ENCODE measurements at regions not wholly inside any gene's neighbourhood (a gene's known extent, or its start where the extent isn't known, plus 50 kb on each side); places are given as distances from the start of the nearest gene placed in this dataset.

GRCh38 chr1:157236072-157236471 is 97.9 kb upstream of the ETV3 start:
- H3K27me3 ChIP-seq (ENCODE audit: insufficient read depth, low read length, poor library complexity, severe bottlenecking): no peaks in the 10 kb centered on the region
- H3K4me1 ChIP-seq (ENCODE audit: insufficient read depth, low read length): no peaks in the 10 kb centered on the region
- no peaks in the 10 kb centered on the region for H3K4me1 Mint-ChIP-seq
- H3K27me3 Mint-ChIP-seq: peaks cover 8 to 22% of the 10 kb centered on the region in 2 donors
- no peaks in the 10 kb centered on the region for H3K9me3 Mint-ChIP-seq
- no peak overlapping the region for H3K27ac Mint-ChIP-seq
- no peak overlapping the region for H3K4me3 Mint-ChIP-seq
- ChIA-PET CTCF (interaction anchor here (0.6 kb wide), 1 partner anchor 1267 kb away, joined by 3 read pairs; no protein-coding TSS in a partner anchor), POLR2A (no interaction called here)
- no peak for DNase-seq
- no peaks in the 10 kb centered on the region for H3K36me3 Mint-ChIP-seq
- no peaks in the 10 kb centered on the region for H3K9me3 ChIP-seq (ENCODE audit: low read length)
- H3K27ac ChIP-seq (ENCODE audit: low read depth, low read length): no peak overlapping the region
- no peaks in the 10 kb centered on the region for H3K36me3 ChIP-seq (ENCODE audit: insufficient read depth, low read length)
- no peak overlapping the region for H3K4me3 ChIP-seq (ENCODE audit: low read length)

DNA sequence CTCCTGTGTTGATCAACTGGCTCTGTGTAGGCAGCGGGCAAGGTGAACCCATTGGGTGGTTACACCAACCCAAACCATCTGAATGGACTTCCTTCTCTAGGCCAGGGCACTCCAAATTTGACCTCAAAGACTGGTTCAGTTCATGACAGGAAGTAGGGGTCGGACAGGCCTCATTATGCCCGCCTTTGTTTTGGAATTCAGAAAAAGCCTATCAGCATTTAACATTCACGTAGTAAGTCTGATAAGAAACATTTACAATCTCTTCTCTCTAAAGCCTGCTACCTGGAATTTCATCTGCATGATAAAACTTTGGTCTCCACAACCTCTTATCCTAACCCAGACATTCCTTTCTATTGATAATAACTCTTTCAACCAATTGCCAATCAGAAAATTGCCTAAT is 97.1 kb upstream of the ETV3 start:
- H3K27me3 Mint-ChIP-seq: peaks cover 9 to 25% of the 10 kb centered on the region in 2 donors
- no peak overlapping the region for H3K27ac ChIP-seq (ENCODE audit: low read depth, low read length)
- no peaks in the 10 kb centered on the region for H3K9me3 Mint-ChIP-seq
- no peaks in the 10 kb centered on the region for H3K36me3 ChIP-seq (ENCODE audit: insufficient read depth, low read length)
- H3K4me3 ChIP-seq (ENCODE audit: low read length): no peak overlapping the region
- POLR2A ChIA-PET: no interaction called here
- CTCF ChIA-PET: no interaction called here
- no peaks in the 10 kb centered on the region for H3K9me3 ChIP-seq (ENCODE audit: low read length)
- no peaks in the 10 kb centered on the region for H3K36me3 Mint-ChIP-seq
- H3K4me3 Mint-ChIP-seq: no peak overlapping the region
- H3K4me1 Mint-ChIP-seq: no peaks in the 10 kb centered on the region
- H3K4me1 ChIP-seq (ENCODE audit: insufficient read depth, low read length): no peaks in the 10 kb centered on the region
- no peak for DNase-seq
- no peak overlapping the region for H3K27ac Mint-ChIP-seq
- H3K27me3 ChIP-seq (ENCODE audit: insufficient read depth, low read length, poor library complexity, severe bottlenecking): no peaks in the 10 kb centered on the region

DNA sequence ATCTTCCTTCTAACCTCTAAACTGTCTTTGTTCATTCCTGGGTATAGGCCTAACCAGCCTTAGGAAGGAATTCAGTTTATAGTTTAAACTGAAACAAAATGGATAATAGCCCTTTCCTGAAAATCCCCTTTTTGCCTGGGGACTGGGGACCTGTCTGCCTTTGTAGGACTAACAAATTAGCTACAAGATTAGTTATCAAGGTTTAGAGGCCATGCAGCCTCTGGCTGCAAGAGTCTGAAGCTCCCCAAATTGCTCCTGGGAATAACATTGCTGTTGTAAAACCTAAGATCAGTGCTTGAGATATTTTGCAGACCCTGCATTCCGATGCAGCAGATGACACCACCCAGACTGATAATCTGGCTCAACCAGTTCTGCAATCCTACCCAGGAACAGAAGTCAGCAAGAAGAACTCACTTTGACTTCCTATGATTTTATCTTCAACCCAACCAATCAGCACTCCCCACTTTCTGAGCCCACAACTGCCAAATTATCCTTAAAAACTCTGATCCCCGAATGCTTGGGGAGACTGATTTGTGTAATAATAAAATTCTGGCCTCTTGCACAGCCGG is 96.6 kb upstream of the ETV3 start:
- Mint-ChIP-seq H3K9me3 (no peaks in the 10 kb centered on the region), H3K4me1 (no peaks in the 10 kb centered on the region), H3K27ac (no peak overlapping the region), H3K4me3 (no peak overlapping the region), H3K36me3 (no peaks in the 10 kb centered on the region), H3K27me3 (peaks cover 9 to 23% of the 10 kb centered on the region in 2 donors)
- no peak overlapping the region for H3K27ac ChIP-seq (ENCODE audit: low read depth, low read length)
- CTCF ChIA-PET: no interaction called here
- no peak for DNase-seq
- H3K4me1 ChIP-seq (ENCODE audit: insufficient read depth, low read length): no peaks in the 10 kb centered on the region
- no peaks in the 10 kb centered on the region for H3K27me3 ChIP-seq (ENCODE audit: insufficient read depth, low read length, poor library complexity, severe bottlenecking)
- POLR2A ChIA-PET: no interaction called here
- H3K4me3 ChIP-seq (ENCODE audit: low read length): no peak overlapping the region
- H3K9me3 ChIP-seq (ENCODE audit: low read length): no peaks in the 10 kb centered on the region
- H3K36me3 ChIP-seq (ENCODE audit: insufficient read depth, low read length): no peaks in the 10 kb centered on the region

DNA sequence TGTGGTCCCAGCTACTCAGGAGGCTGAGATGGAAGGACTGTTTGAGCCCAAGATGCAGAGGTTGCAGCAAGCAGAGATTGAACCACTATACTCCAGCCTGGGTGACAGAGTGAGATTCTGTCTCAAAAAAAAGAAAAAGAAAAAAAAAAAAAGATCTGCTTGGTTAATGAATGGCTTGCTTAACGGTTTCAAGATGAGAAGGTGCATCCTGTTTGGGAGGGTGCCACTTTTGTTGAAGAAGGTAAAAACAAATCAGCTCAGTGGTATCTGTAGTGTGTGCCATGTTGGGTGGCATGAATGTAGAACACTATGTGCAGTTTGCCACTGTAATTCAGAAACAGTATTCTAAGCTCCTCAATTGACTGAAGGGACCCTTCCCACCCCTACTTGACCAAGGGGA is 94.9 kb upstream of the ETV3 start:
- DNase-seq: no peak
- Histone ChIP-seq H3K36me3 (ENCODE audit: insufficient read depth, low read length) (no peaks in the 10 kb centered on the region), H3K27me3 (ENCODE audit: insufficient read depth, low read length, poor library complexity, severe bottlenecking) (no peaks in the 10 kb centered on the region), H3K9me3 (ENCODE audit: low read length) (no peaks in the 10 kb centered on the region), H3K4me1 (ENCODE audit: insufficient read depth, low read length) (no peaks in the 10 kb centered on the region), H3K4me3 (ENCODE audit: low read length) (no peak overlapping the region), H3K27ac (ENCODE audit: low read depth, low read length) (no peak overlapping the region)
- no peaks in the 10 kb centered on the region for H3K4me1 Mint-ChIP-seq
- H3K27me3 Mint-ChIP-seq: peaks cover 11 to 21% of the 10 kb centered on the region in 2 donors
- POLR2A ChIA-PET: no interaction called here
- no peaks in the 10 kb centered on the region for H3K9me3 Mint-ChIP-seq
- CTCF ChIA-PET: no interaction called here
- no peaks in the 10 kb centered on the region for H3K36me3 Mint-ChIP-seq
- H3K27ac Mint-ChIP-seq: no peak overlapping the region
- H3K4me3 Mint-ChIP-seq: no peak overlapping the region

DNA sequence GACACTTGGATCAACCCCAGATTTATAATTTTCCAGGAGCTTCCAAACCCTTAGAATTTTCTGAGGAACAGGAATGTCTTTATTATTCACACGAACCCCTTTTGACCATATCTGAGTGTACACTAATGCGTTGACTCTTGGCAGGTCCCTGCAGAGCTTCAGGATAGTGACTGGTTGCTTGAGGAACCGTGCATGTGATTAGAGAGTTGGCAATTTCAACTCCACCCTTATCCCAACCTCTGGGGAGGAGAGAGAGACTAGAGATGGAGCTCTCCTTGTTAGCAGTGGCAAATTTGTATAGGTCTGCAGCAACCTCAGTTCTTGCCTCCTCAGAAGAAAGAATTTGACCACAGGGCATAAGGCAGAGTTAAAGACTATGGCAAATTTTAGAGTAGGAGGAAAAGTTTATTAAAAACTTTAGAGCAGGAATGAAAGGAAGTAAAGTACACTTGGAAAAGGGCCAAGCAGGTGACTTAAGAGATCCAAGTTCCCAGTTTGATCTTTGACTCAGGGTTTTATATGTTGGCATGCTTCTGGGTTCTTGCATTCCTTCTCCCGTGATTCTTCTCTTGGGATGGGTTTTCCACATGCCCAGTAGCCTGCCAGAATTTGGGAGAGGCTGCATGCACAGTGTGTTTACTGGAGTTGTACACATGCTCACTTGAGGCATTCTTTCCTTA is 93.8 kb upstream of the ETV3 start:
- Mint-ChIP-seq H3K4me3 (no peak overlapping the region), H3K27ac (no peak overlapping the region), H3K27me3 (peaks cover 13 to 24% of the 10 kb centered on the region in 2 donors), H3K36me3 (no peaks in the 10 kb centered on the region), H3K9me3 (no peaks in the 10 kb centered on the region), H3K4me1 (no peaks in the 10 kb centered on the region)
- Histone ChIP-seq H3K4me1 (ENCODE audit: insufficient read depth, low read length) (no peaks in the 10 kb centered on the region), H3K27me3 (ENCODE audit: insufficient read depth, low read length, poor library complexity, severe bottlenecking) (no peaks in the 10 kb centered on the region), H3K9me3 (ENCODE audit: low read length) (no peaks in the 10 kb centered on the region), H3K4me3 (ENCODE audit: low read length) (no peak overlapping the region), H3K27ac (ENCODE audit: low read depth, low read length) (no peak overlapping the region), H3K36me3 (ENCODE audit: insufficient read depth, low read length) (no peaks in the 10 kb centered on the region)
- ChIA-PET POLR2A (no interaction called here), CTCF (no interaction called here)
- DNase-seq: no peak

DNA sequence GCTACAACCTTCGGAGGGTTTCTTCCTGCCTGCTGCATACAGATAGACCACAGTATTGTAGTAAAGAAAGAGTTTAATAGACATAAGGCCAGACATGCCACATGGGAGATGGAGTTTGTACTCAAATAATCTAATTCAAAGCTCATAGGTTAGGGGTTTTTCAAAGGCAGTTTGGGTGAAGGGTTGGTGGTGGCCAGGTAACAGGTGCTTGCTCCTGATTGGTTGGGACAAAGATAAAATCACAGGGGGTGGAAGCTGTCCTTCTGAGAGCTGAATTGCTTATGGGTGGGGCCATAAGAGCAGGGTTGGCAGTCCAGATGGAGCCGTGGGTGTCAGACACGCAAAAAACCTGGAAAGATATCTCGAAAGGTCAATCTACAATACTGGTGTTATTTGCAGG is 92.3 kb upstream of the ETV3 start:
- DNase-seq: no peak
- no peaks in the 10 kb centered on the region for H3K4me1 Mint-ChIP-seq
- ChIA-PET CTCF (no interaction called here), POLR2A (no interaction called here)
- no peaks in the 10 kb centered on the region for H3K4me1 ChIP-seq (ENCODE audit: insufficient read depth, low read length)
- no peaks in the 10 kb centered on the region for H3K9me3 ChIP-seq (ENCODE audit: low read length)
- H3K27ac Mint-ChIP-seq: no peak overlapping the region
- no peaks in the 10 kb centered on the region for H3K9me3 Mint-ChIP-seq
- no peak overlapping the region for H3K27ac ChIP-seq (ENCODE audit: low read depth, low read length)
- H3K4me3 ChIP-seq (ENCODE audit: low read length): no peak overlapping the region
- H3K36me3 Mint-ChIP-seq: no peaks in the 10 kb centered on the region
- H3K27me3 ChIP-seq (ENCODE audit: insufficient read depth, low read length, poor library complexity, severe bottlenecking): no peaks in the 10 kb centered on the region
- H3K27me3 Mint-ChIP-seq: peaks cover 8 to 30% of the 10 kb centered on the region in 2 donors
- peak overlapping the region in 1 of 7 donors; percentile 27 for H3K4me3 Mint-ChIP-seq
- H3K36me3 ChIP-seq (ENCODE audit: insufficient read depth, low read length): no peaks in the 10 kb centered on the region

DNA sequence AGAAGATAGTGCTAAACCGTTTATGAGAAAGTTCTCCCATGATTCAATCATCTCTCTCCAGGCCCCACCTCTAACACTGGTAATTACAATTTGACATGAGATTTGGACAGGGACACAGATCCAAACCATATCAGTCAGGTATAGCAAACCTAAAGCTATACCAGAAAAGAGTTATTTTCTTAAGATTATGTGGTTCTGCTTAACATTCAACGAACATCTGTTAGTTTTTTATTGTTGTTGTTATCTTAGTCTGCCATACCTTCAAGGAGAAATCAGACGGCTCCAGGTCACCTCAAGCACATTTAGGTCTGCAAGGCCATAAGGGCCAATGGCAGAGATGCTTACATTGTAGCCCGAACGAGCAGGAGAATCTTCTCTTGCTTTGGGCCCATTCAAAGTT is 89.5 kb upstream of the ETV3 start:
- Mint-ChIP-seq H3K9me3 (peaks cover 0 to 3% (median 2%) of the 10 kb centered on the region in 5 donors), H3K36me3 (peaks cover 0 to 1% (median 0%) of the 10 kb centered on the region in 3 donors), H3K27ac (no peak overlapping the region), H3K27me3 (peaks cover 13 to 46% of the 10 kb centered on the region in 2 donors), H3K4me3 (no peak overlapping the region), H3K4me1 (no peaks in the 10 kb centered on the region)
- H3K9me3 ChIP-seq (ENCODE audit: low read length): no peaks in the 10 kb centered on the region
- no peak overlapping the region for H3K4me3 ChIP-seq (ENCODE audit: low read length)
- H3K4me1 ChIP-seq (ENCODE audit: insufficient read depth, low read length): no peaks in the 10 kb centered on the region
- no peaks in the 10 kb centered on the region for H3K27me3 ChIP-seq (ENCODE audit: insufficient read depth, low read length, poor library complexity, severe bottlenecking)
- no peak overlapping the region for H3K27ac ChIP-seq (ENCODE audit: low read depth, low read length)
- POLR2A ChIA-PET: no interaction called here
- no peaks in the 10 kb centered on the region for H3K36me3 ChIP-seq (ENCODE audit: insufficient read depth, low read length)
- CTCF ChIA-PET: no interaction called here
- no peak for DNase-seq

DNA sequence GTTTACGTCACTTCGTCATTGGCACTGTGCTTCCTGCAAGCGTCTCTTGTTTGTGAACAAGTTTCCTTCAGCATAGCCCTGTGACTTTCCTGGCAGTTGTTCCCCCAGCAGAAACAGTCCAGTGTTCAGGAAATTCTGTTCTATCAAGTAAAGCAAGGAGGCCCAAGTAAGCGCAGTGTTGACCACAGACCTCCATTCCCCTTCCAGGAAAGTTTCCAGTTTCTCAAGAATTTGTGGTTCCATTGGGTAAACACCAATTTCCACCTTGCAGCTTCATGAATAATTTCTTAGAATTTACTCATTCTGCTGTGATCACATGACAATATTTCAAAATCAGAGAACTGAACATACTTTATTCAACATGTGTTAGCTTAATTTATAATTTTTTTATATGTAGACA is 88.5 kb upstream of the ETV3 start:
- no peak for DNase-seq
- H3K36me3 Mint-ChIP-seq: peaks cover 0 to 1% (median 0%) of the 10 kb centered on the region in 3 donors
- no peak overlapping the region for H3K27ac Mint-ChIP-seq
- Histone ChIP-seq H3K9me3 (ENCODE audit: low read length) (no peaks in the 10 kb centered on the region), H3K4me1 (ENCODE audit: insufficient read depth, low read length) (no peaks in the 10 kb centered on the region), H3K4me3 (ENCODE audit: low read length) (no peak overlapping the region), H3K27me3 (ENCODE audit: insufficient read depth, low read length, poor library complexity, severe bottlenecking) (no peaks in the 10 kb centered on the region), H3K36me3 (ENCODE audit: insufficient read depth, low read length) (no peaks in the 10 kb centered on the region), H3K27ac (ENCODE audit: low read depth, low read length) (no peak overlapping the region)
- H3K9me3 Mint-ChIP-seq: peaks cover 0 to 3% (median 2%) of the 10 kb centered on the region in 5 donors
- H3K27me3 Mint-ChIP-seq: peaks cover 13 to 54% of the 10 kb centered on the region in 2 donors
- H3K4me3 Mint-ChIP-seq: no peak overlapping the region
- ChIA-PET CTCF (no interaction called here), POLR2A (no interaction called here)
- H3K4me1 Mint-ChIP-seq: no peaks in the 10 kb centered on the region

Data from CD8-positive, alpha-beta memory T cell (primary cell).